SU-DHL-6 (cell line): ENCODE measurements at regions not wholly inside any gene's neighbourhood (a gene's known extent, or its start where the extent isn't known, plus 50 kb on each side); places are given as distances from the start of the nearest gene placed in this dataset.

ENCODE experiments used
- H2AFZ ChIP-seq: fragments of 200-600 bp; sonication (generic); 2 replicates; pipeline ENCODE4 v1.6.1; 2014; ENCODE audit warnings: low read depth, mild to moderate bottlenecking, moderate library complexity, mixed read lengths, antibody characterized with exemption, low read length; ENCODE audit not compliant: severe bottlenecking
- H3F3A ChIP-seq: fragments of 200-600 bp; shearing (Covaris generic); 2 replicates; pipeline ENCODE4 v1.6.0; 2016; ENCODE audit warnings: antibody characterized with exemption, mild to moderate bottlenecking; ENCODE audit not compliant: insufficient read depth
- H3K27ac ChIP-seq: fragments of 200-600 bp; sonication (generic); 2 replicates; pipeline ENCODE4 v1.5.1; 2016; ENCODE audit warnings: low read depth, mild to moderate bottlenecking, low read length, moderate library complexity, mixed read lengths
- H3K27me3 ChIP-seq: fragments of 200-600 bp; sonication (generic), shearing (Covaris generic); 2 replicates; pipeline ENCODE4 v1.6.0; 2014; ENCODE audit warnings: mild to moderate bottlenecking, low read length
- H3K36me3 ChIP-seq: fragments of 200-600 bp; sonication (generic); 2 replicates; pipeline ENCODE4 v1.6.1; 2014; ENCODE audit warnings: mild to moderate bottlenecking, low read length, mixed read lengths
- H3K4me2 ChIP-seq: fragments of 300-600, 200-600 bp; shearing (Covaris generic), sonication (generic); 2 replicates; pipeline ENCODE4 v1.6.0; 2014; ENCODE audit warnings: low read length, low read depth, mild to moderate bottlenecking; ENCODE audit not compliant: poor library complexity, severe bottlenecking
- H3K4me3 ChIP-seq: fragments of 200-600 bp; sonication (generic); 2 replicates; pipeline ENCODE4 v1.5.1; 2014; ENCODE audit warnings: antibody characterized with exemption, low read length, mild to moderate bottlenecking, mixed read lengths; ENCODE audit not compliant: insufficient read depth, poor library complexity, severe bottlenecking
- H3K79me2 ChIP-seq: fragments of 200-600 bp; sonication (generic); 2 replicates; pipeline ENCODE4 v1.6.1; 2014; ENCODE audit warnings: mild to moderate bottlenecking, low read length, moderate library complexity; ENCODE audit not compliant: insufficient read depth
- H3K9ac ChIP-seq: fragments of 200-600 bp; sonication (generic); 2 replicates; pipeline ENCODE4 v1.7.0; 2014; ENCODE audit warnings: mild to moderate bottlenecking, low read length
- H3K9me2 ChIP-seq: fragments of 200-600 bp; sonication (generic); replicated peaks from 2 replicates; pipeline ENCODE4 v1.6.1; 2014; ENCODE audit warnings: low read length; ENCODE audit not compliant: insufficient read depth
- H3K9me3 ChIP-seq: fragments of 200-600 bp; sonication (generic); 2 replicates; pipeline ENCODE4 v1.6.1; 2014; ENCODE audit warnings: low read length, mixed read lengths; ENCODE audit not compliant: insufficient read depth
- H4K20me1 ChIP-seq: fragments of 200-600 bp; sonication (generic); 2 replicates; pipeline ENCODE4 v1.6.1; 2014; ENCODE audit warnings: low read depth, mild to moderate bottlenecking, antibody characterized with exemption, low read length, moderate library complexity, mixed read lengths
- CTCF ChIP-seq: fragments of 200-600 bp; sonication (generic); IDR thresholded peaks from one replicate; pipeline ENCODE4 v1.5.1; 2017; ENCODE audit warnings: antibody characterized with exemption, mild to moderate bottlenecking, low read length, moderate library complexity; ENCODE audit not compliant: insufficient read depth, poor library complexity, severe bottlenecking
- EZH2phosphoT487 ChIP-seq: fragments of 200-600 bp; sonication (generic), shearing (Covaris generic); conservative IDR thresholded peaks from 2 replicates; pipeline ENCODE4 v1.6.1; 2018; ENCODE audit warnings: mild to moderate bottlenecking, antibody characterized with exemption, low read length, moderate library complexity, mixed read lengths

GRCh38 chr6:3551716-3552511 lies 95.1 kb upstream of the SLC22A23 start:
- Histone ChIP-seq H3K4me2 (no peak overlapping the region), H3K9me2 (no peaks in the 10 kb centered on the region), H3F3A (no peaks in the 10 kb centered on the region), H3K4me3 (no peak overlapping the region), H3K9me3 (no peaks in the 10 kb centered on the region), H3K79me2 (no peaks in the 10 kb centered on the region), H3K9ac (no peak overlapping the region), H3K27me3 (no peaks in the 10 kb centered on the region), H3K27ac (no peak overlapping the region), H4K20me1 (no peaks in the 10 kb centered on the region), H3K36me3 (no peaks in the 10 kb centered on the region), H2AFZ (no peak overlapping the region)
- TF ChIP-seq CTCF, result no peak
- no peak for TF ChIP-seq EZH2phosphoT487

GRCh38 chr6:3549314-3549940 lies 92.6 kb upstream of the SLC22A23 start:
- Histone ChIP-seq H3K4me2 (no peak overlapping the region), H3K36me3 (no peaks in the 10 kb centered on the region), H3F3A (no peaks in the 10 kb centered on the region), H3K27me3 (no peaks in the 10 kb centered on the region), H3K9me3 (no peaks in the 10 kb centered on the region), H3K27ac (no peak overlapping the region), H2AFZ (no peak overlapping the region), H4K20me1 (no peaks in the 10 kb centered on the region), H3K4me3 (no peak overlapping the region), H3K79me2 (no peaks in the 10 kb centered on the region), H3K9me2 (no peaks in the 10 kb centered on the region), H3K9ac (no peak overlapping the region)
- TF ChIP-seq EZH2phosphoT487 (no peak), CTCF (no peak)

GRCh38 chr6:3546121-3546520 lies 89.3 kb upstream of the SLC22A23 start:
- H3K27ac ChIP-seq, result no peak overlapping the region
- no peaks in the 10 kb centered on the region for H3K27me3 ChIP-seq
- no peaks in the 10 kb centered on the region for H3K36me3 ChIP-seq
- no peaks in the 10 kb centered on the region for H4K20me1 ChIP-seq
- no peak overlapping the region for H3K4me3 ChIP-seq
- H2AFZ ChIP-seq, result no peak overlapping the region
- no peaks in the 10 kb centered on the region for H3K79me2 ChIP-seq
- no peak overlapping the region for H3K4me2 ChIP-seq
- H3F3A ChIP-seq, result no peaks in the 10 kb centered on the region
- TF ChIP-seq EZH2phosphoT487 (no peak), CTCF (no peak)
- no peaks in the 10 kb centered on the region for H3K9me2 ChIP-seq
- H3K9ac ChIP-seq, result no peak overlapping the region
- no peaks in the 10 kb centered on the region for H3K9me3 ChIP-seq
